ENCODE measurements at regions not wholly inside any gene's neighbourhood (a gene's known extent, or its start where the extent isn't known, plus 50 kb on each side); places are given as distances from the start of the nearest gene placed in this dataset.

- TF ChIP-seq CTCF (IDR thresholded peaks at IDR 0.05) = no peak
- no peak for TF ChIP-seq POLR2AphosphoS5 (IDR thresholded peaks at IDR 0.05)
Observed at GRCh38 chr3:148232389-148232788, 465.3 kb upstream of the AGTR1 start.

All from breast epithelium (tissue), 3 donors.